SJCRH30 (cell line): ENCODE measurements at regions not wholly inside any gene's neighbourhood (a gene's known extent, or its start where the extent isn't known, plus 50 kb on each side); places are given as distances from the start of the nearest gene placed in this dataset.

Experiments used
- DNase-seq, 2 experiments: peaks; one replicate each; pipeline ENCODE4 v3.0.0-alpha.2; 2015 to 2020
- H3K27ac ChIP-seq: fragments of 250-450 bp; sonication (Bioruptor Pico); 2 replicates; pipeline ENCODE4 v1.5.1; 2020; ENCODE audit warnings: mild to moderate bottlenecking, moderate library complexity
- H3K27me3 ChIP-seq: fragments of 250-450 bp; sonication (Bioruptor Pico); 2 replicates; pipeline ENCODE4 v1.5.1; 2020; ENCODE audit warnings: mild to moderate bottlenecking, moderate library complexity
- H3K36me3 ChIP-seq: fragments of 250-450 bp; sonication (Bioruptor Pico); 2 replicates; pipeline ENCODE4 v1.5.1; 2020; ENCODE audit warnings: mild to moderate bottlenecking, moderate library complexity
- H3K4me1 ChIP-seq: fragments of 250-450 bp; sonication (Bioruptor Pico); 2 replicates; pipeline ENCODE4 v1.5.1; 2020; ENCODE audit warnings: mild to moderate bottlenecking, moderate library complexity
- H3K4me3 ChIP-seq: fragments of 250-450 bp; sonication (Bioruptor Pico); 2 replicates; pipeline ENCODE4 v1.5.1; 2020; ENCODE audit warnings: mild to moderate bottlenecking, moderate library complexity
- H3K9me3 ChIP-seq: fragments of 250-450 bp; sonication (Bioruptor Pico); replicated peaks from 2 replicates; pipeline ENCODE4 v1.5.1; 2020; ENCODE audit warnings: mild to moderate bottlenecking, moderate library complexity

DNA sequence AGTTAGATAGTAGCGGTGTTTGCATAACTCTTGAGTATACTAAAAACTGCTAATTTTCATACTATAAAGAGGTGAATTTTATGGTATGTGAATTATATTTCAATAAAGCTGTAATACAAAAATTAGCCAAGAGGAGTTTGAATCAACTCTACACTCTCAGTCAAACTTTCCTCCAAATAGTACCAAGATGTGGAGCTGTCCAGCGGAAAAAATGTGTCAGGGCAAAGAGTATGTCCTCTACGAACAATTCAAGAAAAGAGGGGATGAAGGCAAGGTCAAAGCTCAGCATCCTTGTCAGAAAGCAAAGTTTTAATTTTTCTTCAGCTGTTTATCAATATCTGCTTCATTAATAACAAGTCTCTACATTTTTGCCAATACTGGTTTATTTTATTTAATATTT is 51.8 kb upstream of the CDC14C start:
- Histone ChIP-seq H3K9me3 (no peaks in the 10 kb centered on the region), H3K27ac (no peak overlapping the region), H3K36me3 (no peaks in the 10 kb centered on the region), H3K4me3 (no peak overlapping the region), H3K4me1 (no peaks in the 10 kb centered on the region), H3K27me3 (no peaks in the 10 kb centered on the region)
- DNase-seq: no peak
